ENCODE measurements at regions not wholly inside any gene's neighbourhood (a gene's known extent, or its start where the extent isn't known, plus 50 kb on each side); places are given as distances from the start of the nearest gene placed in this dataset.

DNA sequence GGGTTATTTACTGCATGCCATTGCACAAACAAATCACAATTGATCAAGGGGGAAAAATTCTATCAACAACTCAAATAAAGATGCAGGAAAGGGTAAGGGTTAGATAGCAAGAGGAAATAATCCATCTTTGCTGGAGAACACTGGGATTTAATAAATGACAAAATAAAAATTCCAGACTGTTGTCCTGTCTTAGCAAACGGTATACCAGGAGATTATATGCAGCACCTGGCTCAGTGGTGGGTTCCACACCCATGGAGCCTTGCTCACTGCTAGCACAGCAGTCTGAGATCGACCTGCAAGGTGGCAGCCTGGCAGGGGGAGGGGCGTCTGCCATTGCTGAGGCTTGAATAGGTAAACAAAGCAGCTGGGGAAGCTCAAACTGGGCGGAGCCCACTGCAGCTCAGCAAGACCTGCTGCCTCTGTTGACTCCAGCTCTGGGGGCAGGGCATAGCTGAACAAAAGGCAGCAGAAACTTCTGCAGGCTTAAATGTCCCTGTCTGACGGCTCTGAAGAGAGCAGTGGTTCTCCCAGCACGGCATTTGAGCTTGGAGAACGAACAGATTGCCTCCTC is 296.5 kb upstream of the THSD7B start:
- DNase-seq (ENCODE audit: low read depth) = no peak

DNA sequence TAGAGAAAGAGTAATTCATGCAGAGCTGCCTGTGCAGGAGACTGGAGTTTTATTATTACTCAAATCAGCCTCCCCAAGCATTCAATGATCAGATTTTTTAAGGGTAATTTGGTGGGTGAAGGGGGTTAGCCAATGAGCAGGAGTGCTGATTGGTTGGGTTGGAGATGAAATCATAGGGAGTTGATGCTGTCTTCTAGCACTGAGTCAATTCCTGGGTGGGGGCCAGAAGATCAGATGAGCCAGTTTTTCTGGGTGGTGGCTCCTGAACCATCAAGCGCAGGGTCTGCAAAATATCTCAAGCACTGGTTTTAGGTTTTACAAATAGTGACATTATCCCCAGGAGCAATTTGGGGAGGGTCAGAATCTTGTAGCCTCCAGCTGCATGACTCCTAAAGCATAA is 312.8 kb upstream of the THSD7B start:
- no peak for DNase-seq (ENCODE audit: low read depth)

DNA sequence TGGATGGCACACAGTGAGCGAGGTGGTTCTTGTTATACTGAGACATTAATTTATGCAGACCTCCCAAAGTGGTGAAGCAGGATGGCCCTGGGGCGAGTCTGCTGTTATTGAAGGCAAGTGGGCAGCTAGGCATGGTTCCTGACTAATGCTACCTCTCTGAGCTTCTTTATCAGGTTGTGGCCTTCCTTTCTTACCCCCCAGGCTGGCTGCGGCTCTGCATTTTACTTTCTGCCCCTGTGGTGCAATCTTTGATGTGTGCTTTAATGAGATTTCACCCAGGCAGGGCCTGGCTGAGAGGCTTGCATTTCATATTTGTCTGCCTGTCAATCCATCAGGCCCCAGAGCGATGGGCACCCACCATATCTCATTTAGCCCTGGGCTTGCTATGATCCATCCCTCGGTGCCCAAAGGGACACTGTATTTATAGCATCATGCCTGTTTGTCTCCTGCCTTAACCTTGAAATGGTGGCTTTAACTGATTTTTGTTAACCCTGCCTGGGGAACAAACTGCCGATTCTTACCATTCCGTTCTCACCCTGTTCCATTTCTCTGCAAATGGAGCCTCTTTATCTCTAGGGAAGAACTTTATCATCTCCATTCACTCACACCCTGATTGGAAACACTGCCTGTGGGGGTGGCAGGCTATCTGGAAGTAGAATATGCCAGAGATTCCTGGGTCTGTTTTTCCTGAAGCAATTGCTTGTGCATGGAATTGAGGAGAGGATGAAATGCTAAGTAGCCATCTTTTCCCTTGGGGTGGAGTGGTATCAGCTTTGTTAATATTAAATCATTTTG is 316.2 kb upstream of the THSD7B start:
- DNase-seq (ENCODE audit: low read depth) = no peak

GRCh38 chr2:136448432-136448831 is 316.9 kb upstream of the THSD7B start:
- DNase-seq (ENCODE audit: low read depth) = no peak

- no peak for DNase-seq (ENCODE audit: low read depth)
These were observed 321.0 kb upstream of the THSD7B start for GRCh38 chr2:136444323-136444722.

DNA sequence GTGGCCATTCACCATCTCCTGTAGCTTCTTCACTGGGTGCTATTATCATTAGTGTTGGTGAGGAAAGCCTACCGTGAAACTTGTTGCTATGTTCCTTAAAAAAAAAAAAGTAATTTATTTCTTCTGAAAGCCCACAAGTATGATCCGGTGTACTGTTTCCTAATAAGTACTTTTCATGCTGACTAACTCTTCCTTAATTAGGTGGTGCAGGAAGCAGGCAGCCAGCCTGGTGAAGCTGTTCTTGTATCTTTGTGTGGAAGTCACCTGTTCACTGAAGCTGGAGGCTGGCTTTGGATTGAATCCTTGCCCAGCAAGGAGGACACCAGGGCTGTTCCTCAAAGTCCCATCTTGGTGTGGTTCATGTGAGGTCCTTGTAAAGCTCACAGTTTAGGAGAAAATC is 321.7 kb upstream of the THSD7B start:
- DNase-seq (ENCODE audit: low read depth) = no peak

DNA sequence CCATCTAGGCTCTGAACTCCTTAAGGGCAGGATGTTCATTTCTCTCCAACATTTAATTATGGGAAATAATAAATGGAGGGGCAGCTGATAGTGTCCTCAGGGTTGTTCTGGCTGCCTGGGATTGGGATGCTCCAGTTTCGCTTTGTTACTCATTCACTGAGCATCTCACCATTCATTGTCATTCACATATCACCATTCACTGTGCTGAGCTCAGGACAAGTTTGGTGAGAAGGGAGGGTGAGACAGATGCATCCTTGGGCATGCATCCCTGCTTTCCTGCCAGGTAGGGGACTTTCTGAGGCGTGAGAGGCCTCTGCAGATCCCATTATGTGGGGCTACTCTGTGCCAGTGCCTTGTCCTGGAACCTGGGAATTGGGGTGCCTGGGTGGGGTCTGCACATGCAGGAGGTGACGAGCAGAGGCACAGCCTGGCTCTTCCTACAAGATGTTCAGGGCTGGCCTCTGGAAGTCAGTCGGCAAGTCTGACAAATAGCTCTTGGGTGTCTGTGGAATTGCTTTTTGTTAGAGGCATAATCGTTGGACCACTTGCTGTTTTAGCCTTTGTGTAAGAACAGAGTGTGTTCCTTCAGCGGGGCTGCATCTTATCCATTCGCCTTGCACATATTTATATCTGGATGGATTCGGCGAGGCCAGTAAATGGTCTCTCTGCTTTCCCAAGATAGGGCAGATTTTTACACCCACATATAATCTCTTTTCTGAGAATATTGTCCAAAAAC is 323.2 kb upstream of the THSD7B start:
- DNase-seq (ENCODE audit: low read depth) = no peak

DNA sequence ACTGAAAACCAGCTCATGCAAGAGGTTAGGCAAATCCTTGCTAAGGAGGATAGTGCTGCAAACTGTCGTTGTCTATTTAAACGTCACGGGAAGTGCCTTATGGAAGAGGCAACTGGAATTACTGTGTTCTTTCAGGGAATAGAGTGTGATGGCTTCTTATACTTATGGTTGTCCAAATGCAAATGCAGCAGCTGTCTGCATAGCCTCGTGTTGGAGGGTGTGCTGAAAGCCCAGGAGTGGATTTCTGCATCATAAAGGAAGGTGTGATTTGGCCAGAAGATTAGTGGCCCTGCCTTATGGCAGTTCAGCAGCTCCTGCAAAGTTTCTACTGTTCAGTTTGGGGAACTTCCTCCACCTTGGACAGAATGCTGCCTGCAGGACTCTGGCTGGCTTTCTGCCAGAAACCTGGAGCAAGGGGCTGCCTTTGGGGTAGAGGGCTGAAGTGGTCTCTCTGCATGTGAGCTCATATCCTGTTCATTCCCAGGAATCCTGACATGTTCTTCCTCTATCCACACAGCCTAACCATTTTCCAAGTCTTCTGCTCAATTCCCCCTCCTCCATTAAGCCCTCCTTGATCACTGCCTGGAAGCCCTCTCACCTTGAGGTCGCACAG is 321.2 kb upstream of the CXCR4 start:
- DNase-seq (ENCODE audit: low read depth) = no peak

- DNase-seq (ENCODE audit: low read depth) = no peak
These were observed 319.5 kb upstream of the CXCR4 start for GRCh38 chr2:136437461-136437860.

DNA sequence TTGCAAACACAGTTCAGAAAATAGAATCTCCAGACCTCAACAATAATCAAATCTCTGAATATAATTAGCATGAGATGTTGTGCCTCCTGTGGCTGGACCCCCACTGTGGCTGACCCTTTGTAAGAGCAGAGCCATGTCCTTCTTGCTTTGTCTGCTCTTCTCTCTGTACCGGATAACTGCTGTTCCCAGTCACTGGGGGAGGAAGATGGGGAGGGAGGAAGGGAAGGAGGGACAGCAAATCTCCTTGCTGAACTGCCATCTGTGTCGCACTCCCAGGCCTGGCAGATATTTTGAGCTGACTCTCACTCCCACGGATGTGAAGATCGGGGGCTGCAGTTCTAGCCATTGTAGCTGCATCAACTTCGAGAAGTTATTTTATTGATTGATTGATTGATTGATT is 319.0 kb upstream of the CXCR4 start:
- no peak for DNase-seq (ENCODE audit: low read depth)

- no peak for DNase-seq (ENCODE audit: low read depth)
These were observed 316.3 kb upstream of the CXCR4 start for GRCh38 chr2:136434251-136434715.

DNA sequence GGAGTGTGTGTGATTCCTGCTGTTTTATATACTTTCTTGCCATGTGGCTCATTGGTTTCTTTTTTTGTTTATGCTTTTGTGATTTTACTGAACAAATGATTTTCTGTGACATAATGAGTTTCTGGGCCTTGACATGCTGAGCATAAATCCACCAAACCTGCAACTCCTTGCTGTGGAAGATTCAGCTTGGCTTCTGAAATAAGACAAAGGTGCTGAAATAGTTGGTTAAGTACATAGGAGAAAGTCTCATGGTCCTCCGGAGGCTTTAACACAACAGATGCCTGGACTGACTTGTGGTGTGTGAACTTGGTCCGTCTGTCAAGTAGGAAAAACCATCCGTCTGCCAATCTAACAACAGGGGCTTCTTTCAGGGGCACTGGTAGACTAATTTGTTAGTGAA is 315.3 kb upstream of the CXCR4 start:
- DNase-seq (ENCODE audit: low read depth) = no peak

DNA sequence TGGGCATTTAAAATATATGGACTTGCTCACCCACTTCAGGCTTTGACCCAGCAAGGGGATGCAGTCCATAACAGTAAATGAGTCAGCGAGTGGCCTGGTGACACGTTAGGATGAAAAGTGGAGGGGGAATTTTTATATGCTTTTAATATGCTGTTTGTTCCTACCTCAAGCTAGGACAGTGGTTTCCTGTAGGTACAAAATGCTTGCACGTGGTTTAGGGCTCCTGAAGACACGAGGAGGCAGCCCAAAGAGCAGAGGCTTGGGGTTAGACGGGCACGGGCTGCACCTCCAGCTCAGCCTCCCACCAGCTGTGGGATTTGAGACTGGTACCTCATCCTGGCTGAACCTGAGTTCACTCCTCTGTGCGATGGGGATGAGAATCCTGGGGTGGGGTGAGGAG is 306.2 kb upstream of the CXCR4 start:
- DNase-seq (ENCODE audit: low read depth) = no peak

- DNase-seq (ENCODE audit: low read depth) = peak; percentile 74
These were observed 305.6 kb upstream of the CXCR4 start for GRCh38 chr2:136423516-136423996.

- DNase-seq (ENCODE audit: low read depth) = no peak
These were observed 304.6 kb upstream of the CXCR4 start for GRCh38 chr2:136422512-136422911.

DNA sequence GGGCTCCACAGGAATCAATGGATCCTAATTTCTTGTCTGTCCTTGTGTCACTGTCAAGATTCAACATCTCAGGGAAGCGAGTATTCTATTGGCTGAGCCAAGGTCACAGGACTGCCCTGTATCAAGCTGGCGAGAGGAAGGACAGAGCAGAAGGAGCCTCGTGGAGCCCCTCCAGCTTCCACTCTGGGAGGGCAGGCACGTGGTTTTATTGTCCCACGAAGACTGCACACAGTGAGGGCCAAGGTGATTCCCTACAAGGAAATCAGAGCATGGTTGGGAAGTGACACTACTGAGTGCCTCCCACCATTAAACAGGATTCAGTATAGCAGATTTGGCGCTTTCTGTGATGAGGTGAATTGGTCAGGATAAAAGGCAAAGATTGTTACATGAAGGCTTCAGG is 302.4 kb upstream of the CXCR4 start:
- DNase-seq (ENCODE audit: low read depth) = no peak

DNA sequence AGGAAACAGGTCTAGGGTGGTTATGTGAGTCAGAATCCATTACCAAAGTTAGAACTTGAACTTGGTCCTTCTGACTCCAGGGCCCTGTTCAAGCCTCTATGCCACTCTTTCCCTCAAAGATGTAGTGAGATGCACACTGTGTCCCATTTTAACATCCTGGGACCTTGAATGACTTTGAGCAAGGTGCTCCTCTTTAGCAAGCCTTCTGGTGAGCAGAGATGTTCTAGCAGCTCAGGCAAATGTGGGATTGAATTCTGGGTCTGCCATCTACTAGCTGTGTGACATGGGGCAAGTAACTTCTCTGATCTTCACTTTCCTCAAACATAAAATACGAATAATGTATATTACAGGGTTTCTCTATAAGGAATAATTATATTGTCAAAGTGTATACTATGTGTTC is 294.0 kb upstream of the CXCR4 start:
- DNase-seq (ENCODE audit: low read depth) = no peak

GRCh38 chr2:136410673-136411072 is 292.7 kb upstream of the CXCR4 start:
- no peak for DNase-seq (ENCODE audit: low read depth)

- DNase-seq (ENCODE audit: low read depth) = no peak
These were observed 290.8 kb upstream of the CXCR4 start for GRCh38 chr2:136408795-136409194.

DNA sequence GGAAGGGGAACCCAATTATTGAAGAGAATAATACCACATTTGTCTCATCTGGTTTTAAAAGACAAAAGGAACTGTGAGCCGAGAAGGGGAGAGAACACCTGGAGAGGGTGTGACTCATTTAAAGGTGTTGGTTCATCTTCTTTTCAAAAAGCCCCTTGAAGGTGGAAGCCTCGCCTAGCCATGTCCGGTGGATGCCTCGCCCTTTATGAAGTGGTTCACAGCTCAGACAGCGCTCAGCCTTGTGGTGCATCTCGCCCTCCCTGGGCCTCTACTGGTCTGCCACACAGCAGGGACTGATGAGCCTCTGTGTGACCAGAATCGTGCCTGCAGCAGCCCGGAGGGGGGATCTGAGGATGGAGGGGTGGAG is 290.0 kb upstream of the CXCR4 start:
- DNase-seq (ENCODE audit: low read depth) = no peak

GRCh38 chr2:136407117-136407951 is 289.4 kb upstream of the CXCR4 start:
- DNase-seq (ENCODE audit: low read depth) = no peak

DNA sequence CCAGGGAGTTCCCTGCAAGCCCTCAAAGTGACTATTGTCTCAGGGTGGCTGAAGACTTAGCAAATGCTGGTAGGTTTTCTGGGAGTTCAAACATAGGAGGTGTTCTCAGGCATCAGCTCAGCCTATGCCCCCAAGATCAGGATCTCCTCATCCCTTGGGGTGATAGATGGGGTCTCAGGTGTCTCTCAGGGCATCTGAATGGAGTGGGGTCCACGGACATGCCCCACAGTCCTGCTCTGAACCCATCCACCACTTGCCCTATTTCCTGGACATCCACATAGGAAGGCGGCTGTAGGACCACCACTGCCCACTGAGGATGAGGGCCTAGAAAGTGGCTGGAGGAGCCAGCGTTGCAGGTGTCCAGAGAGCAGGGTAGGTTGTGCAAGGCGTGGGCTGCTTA is 287.0 kb upstream of the CXCR4 start:
- no peak for DNase-seq (ENCODE audit: low read depth)
